RPMI7951 (cell line): ENCODE measurements at regions not wholly inside any gene's neighbourhood (a gene's known extent, or its start where the extent isn't known, plus 50 kb on each side); places are given as distances from the start of the nearest gene placed in this dataset.

Experiments used
- DNase-seq: peaks from one replicate; pipeline ENCODE4 v3.0.0-alpha.2; 2012; ENCODE audit warnings: low read depth

DNA sequence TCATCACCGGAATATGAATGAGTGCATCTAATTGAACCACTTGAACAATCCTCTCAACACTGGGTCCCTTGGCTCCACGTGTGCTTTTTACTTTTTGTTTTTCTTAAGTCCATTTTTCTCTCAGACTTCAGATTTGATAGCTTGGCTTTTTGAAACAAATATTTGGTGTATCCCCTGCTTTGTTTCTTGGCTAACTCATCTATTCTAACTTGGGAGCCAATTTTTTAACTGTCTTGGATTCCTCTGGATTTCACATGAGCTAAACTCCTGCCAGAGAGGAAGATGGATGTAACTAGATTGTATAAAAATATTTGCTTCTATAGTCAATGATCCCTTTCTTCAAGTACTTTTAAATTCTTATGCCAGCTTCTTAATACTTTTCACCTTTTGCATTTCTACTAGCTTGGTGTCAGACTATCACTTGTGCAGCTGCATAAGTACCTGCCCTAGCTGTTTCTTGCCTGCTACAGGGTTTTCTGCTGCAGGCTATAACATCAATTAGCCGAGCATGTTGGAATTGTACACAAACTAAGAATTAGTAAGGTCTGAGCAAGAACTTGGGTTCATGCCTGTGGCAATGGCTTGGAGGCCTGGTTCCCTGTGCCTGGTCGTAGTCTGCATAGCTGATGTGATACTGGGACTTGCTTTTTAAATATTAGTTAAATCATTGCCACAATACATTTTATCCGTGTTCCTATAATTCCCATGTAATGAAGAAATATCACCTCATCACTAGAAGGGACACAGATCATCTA is 281.5 kb downstream of the EN1 start:
- no peak for DNase-seq

- no peak for DNase-seq
Observed at GRCh38 chr2:118565301-118565700, 282.1 kb downstream of the EN1 start.

DNA sequence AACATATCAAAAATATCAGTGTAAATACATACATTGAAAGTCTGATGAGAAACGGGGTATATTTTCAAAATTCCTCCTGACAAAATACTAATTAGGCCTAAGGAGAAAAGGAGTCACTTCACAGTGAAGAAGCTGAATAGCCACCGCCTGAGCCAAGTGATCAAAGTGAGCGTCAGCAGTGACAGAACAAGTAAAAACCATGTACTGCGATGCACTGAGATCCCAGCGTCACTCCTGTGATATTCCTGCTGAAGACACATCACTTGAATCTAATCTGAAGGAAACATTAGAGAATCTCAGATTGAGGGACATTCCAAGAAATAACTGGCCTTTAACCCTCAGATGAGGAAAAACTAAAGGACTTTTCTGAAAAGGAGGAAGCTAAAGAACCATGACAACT is 285.3 kb downstream of the EN1 start:
- no peak for DNase-seq

- DNase-seq: no peak
Observed at GRCh38 chr2:118558846-118559245, 288.6 kb downstream of the EN1 start.

- DNase-seq: no peak
Observed at GRCh38 chr2:118557791-118558190, 289.7 kb downstream of the EN1 start.

- no peak for DNase-seq
Observed at GRCh38 chr2:118557016-118557415, 290.4 kb downstream of the EN1 start.

GRCh38 chr2:118554616-118555015 is 292.8 kb downstream of the EN1 start:
- peak; percentile 4 for DNase-seq

DNA sequence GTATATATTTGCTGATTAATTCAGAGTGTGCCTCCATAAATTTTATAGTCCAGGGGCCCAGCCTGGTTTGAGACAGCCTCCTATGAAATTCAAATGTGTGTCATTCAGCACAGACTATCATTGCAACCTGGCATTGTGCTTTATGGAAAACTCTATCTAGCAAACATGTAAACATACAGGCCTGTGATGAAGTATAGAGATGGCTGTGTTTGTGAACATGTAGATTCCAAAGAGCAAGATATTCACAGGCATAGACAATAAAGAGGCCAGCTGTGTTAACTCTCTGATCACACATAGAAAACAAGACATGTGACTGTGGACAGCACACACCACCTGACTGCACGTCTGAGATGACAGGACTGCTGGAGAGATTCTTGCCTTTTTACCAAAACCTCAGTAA is 297.9 kb downstream of the EN1 start:
- no peak for DNase-seq

DNA sequence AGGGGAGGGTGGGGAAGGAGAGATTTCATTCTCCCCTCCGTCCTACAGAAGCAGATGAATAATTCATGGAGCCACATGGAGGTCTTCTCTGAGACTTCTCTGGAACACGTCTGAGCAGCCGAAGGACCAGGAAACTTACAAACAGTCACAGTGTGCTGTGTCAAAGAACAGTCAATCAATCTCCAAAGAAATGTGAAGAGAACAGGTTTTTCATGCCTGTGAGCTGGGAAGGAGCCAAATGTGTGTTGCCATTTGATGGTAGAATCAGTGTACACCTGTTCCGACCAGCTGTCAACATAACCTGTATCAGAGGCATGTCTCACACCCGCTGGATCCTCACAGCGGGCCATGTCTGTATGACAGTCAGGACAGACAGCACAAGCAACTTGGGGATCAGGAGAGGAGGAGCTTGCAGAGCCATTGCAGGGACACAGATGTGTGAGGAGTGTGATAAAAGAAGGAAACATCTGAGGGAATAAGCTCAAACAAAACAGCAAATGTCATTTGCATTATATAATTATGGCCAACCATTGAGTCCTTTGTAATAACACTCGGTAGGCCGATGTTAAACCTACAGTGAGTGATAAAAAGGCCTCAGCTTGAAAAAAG is 298.5 kb downstream of the EN1 start:
- no peak for DNase-seq

DNA sequence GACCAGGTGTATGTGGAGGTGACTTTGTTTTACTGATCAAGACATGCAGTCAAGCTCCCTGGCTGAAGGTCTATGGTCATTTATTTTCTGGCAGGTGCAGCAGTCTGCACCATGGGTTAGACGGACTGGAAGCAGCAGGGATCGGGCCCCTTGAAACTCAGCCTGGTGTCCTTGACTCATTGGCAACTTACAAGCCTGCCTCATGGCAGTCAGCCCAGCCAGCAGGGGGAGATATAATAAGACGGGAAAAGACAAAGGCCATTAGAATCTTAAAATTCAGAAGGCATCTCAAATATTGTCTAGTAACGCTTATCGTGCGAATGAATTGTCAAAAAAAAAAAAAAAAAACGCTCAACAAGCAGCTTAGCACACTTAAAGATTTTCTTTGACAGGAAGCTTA is 308.2 kb downstream of the EN1 start:
- peak; percentile 41 for DNase-seq

- DNase-seq: no peak
Observed at GRCh38 chr2:118536306-118536705, 311.1 kb downstream of the EN1 start.

GRCh38 chr2:118535818-118536212 is 311.6 kb downstream of the EN1 start:
- DNase-seq: no peak

- DNase-seq: no peak
Observed at GRCh38 chr2:118535171-118535817, 312.2 kb downstream of the EN1 start.

DNA sequence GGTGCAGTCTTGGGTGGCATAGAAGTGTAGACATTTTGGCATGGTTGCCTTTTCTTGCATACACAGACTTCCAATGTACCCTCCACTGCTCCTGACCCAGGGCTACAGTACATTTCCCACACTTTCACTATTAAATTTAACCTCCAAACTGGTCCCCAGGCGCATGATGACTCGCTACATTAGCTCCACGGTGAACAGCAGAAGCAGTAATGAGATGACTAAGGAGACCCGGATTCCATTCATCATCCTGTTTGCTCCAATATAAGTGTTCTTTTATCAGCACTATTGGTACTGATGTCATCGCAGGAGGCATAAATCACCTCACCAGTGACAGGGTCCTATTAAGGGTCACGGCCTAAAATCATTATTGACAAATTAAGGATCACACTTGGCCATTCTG is 316.5 kb downstream of the EN1 start:
- DNase-seq: peak; percentile 19

DNA sequence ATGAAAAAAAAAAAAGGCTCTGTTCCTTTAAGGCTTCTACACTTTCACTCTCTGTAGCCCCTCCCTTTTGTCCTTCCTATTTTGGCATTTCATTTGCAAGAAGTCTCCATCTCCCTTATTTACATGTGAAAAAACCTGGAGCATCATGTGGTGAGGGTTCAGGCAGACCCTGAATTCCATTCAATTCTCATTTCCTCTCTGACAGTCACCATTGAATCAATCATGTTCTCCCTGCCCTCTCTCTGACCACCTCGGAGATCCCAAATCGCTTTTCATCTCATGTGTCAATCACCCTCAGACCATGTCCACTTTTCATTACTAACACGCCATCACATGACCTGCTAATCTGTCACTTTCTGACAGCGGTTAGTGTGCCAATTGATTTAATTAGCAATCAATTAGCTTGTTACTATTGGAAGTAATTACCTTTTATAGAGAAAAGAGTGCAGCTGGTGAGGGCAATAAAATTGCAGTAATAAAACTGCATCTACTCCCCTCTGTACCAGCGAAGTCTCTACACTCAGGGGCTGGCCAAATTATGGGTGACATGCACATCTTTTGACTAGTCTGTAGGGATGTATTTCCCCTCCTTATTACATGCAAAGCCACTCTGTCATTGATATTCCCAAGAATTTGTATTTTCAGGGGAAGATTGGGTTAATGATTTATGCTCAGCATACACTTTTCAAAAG is 317.4 kb downstream of the EN1 start:
- DNase-seq: no peak

GRCh38 chr2:118527571-118527970 is 319.9 kb downstream of the EN1 start:
- DNase-seq: no peak

- DNase-seq: no peak
Observed at GRCh38 chr2:118525346-118525745, 322.1 kb downstream of the EN1 start.

DNA sequence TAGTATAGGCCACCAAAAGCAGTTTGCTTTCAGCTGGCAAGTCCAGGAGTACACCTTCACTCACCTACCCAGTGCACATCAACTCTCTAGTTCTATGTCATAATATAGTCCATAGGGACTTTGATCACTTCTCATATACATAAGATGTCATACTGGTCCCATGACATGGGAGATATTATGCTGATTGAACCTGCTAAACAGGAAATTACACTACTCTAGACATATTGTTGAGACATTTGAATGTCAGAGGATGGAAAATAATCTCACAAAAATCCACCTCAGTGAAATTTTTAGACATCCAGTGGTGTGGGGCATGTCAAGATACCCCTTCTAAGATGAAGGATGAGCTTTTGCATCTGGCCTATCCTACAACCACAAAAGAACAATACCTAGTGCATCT is 322.5 kb downstream of the EN1 start:
- no peak for DNase-seq

DNA sequence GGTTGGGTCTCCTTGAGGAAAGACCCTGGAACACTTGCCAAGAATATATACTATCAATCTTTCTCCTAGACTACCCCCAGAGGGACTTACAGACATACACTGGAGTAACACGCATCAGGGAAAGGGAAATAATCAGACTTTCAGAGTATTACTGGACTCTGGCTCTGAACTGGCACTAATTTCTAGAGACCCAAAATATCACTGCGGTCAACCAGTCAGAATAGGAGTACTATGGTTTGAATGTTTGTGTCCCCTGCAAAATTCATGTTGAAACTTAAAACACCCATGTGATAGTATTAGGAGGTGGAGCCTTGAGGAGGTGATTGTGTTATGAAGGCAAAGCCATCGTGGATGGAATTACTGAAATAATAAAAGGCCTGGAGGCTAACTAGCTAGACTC is 323.7 kb downstream of the EN1 start:
- no peak for DNase-seq

GRCh38 chr2:118521960-118522359 is 325.5 kb downstream of the EN1 start:
- DNase-seq: no peak

DNA sequence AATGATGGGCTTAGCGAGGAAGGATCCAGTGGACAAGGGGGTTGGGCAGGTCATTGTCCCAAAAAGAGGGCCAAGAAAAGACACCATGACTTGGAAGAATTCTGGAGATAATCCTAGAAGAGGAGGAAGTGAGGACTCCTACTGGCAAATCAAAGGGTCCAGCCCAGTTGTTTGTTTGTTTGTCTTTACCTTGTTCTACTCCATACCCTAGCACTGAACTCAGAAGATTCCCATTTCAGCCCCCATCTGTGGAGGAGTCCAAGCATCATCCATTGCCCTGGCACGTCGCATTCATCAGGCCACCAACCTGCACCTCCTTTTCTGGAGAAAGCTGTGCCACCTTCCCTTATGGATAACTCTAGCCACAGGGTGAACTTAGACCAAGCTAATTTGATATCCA is 326.2 kb downstream of the EN1 start:
- DNase-seq: no peak

DNA sequence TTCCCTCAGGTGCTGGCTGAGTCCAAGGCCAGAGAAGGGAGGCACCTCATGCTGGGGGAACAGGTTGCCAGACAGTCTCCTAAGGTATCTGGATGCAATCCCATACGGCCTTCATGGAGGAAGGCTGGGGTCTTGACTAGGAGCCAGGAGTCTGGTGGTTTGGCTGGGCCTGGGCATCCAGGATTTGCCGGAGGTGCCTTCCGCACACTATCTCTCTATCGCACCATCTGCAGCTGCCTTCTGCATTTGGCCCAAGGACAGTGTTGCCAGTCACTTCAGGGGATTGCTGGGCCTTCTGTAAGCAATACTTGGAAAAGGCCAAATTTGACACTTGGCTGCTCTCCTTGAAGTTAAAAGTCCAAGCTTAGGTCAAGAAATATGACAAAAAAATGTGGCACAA is 327.2 kb downstream of the EN1 start:
- DNase-seq: no peak

DNA sequence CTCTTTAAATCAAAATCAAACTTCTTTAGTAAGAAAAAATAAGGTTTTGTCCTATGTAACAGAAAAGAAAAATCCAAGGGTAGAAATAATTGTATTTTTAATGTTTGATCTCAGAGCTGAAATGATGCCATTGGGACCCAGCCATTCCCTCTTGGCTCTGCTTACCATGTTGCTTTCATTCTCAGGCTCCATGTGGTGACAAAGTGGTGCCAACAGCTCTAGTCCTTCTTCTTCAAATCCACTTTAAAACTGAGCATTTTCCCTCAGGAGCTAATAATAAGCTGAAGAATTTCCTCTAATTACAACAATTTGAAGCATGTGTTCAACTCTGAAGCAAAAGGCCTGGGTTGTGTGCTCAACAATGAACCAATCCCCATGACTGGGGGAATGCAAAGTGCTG is 327.9 kb downstream of the EN1 start:
- DNase-seq: no peak
